Adipocyte (in vitro differentiated cells): ENCODE measurements at regions not wholly inside any gene's neighbourhood (a gene's known extent, or its start where the extent isn't known, plus 50 kb on each side); places are given as distances from the start of the nearest gene placed in this dataset.

ENCODE experiments used
- DNase-seq: peaks from one replicate; pipeline ENCODE4 v3.0.0-alpha.2; 2015; ENCODE audit warnings: low read depth
- H3K27me3 ChIP-seq: replicated peaks from 2 replicates; pipeline ENCODE4 v1.7.0; 2013; ENCODE audit warnings: mild to moderate bottlenecking, low read length, moderate library complexity; ENCODE audit not compliant: control insufficient read depth, insufficient read depth
- H3K36me3 ChIP-seq: 2 replicates; pipeline ENCODE4 v1.7.0; 2013; ENCODE audit warnings: low read length, mild to moderate bottlenecking, moderate library complexity; ENCODE audit not compliant: control insufficient read depth, insufficient read depth, severe bottlenecking
- H3K4me1 ChIP-seq: 2 replicates; pipeline ENCODE4 v1.7.0; 2013; ENCODE audit warnings: mild to moderate bottlenecking, low read length, moderate library complexity; ENCODE audit not compliant: control insufficient read depth, insufficient read depth
- H3K4me3 ChIP-seq: 2 replicates; pipeline ENCODE4 v1.7.0; 2013; ENCODE audit warnings: mild to moderate bottlenecking, low read length, moderate library complexity
- H3K9ac ChIP-seq: 2 replicates; pipeline ENCODE4 v1.7.0; 2013; ENCODE audit warnings: mild to moderate bottlenecking, low read length, moderate library complexity
- H3K9me3 ChIP-seq: 2 replicates; pipeline ENCODE4 v1.7.0; 2013; ENCODE audit warnings: mild to moderate bottlenecking, low read length, moderate library complexity; ENCODE audit not compliant: control insufficient read depth

GRCh38 chrX:4881277-4881676, 1167.8 kb upstream of the PRKX start:
- DNase-seq, result no peak
- Histone ChIP-seq H3K27me3 (no peaks in the 10 kb centered on the region), H3K9ac (no peak overlapping the region), H3K4me3 (no peak overlapping the region), H3K36me3 (no peaks in the 10 kb centered on the region), H3K9me3 (peaks cover 4% of the 10 kb centered on the region), H3K4me1 (no peaks in the 10 kb centered on the region)

GRCh38 chrX:4878640-4879039, 1165.2 kb upstream of the PRKX start:
- Histone ChIP-seq H3K27me3 (no peaks in the 10 kb centered on the region), H3K4me3 (no peak overlapping the region), H3K9me3 (peaks cover 4% of the 10 kb centered on the region), H3K36me3 (no peaks in the 10 kb centered on the region), H3K4me1 (no peaks in the 10 kb centered on the region), H3K9ac (no peak overlapping the region)
- DNase-seq, result no peak

GRCh38 chrX:4876268-4876667, 1162.8 kb upstream of the PRKX start:
- no peaks in the 10 kb centered on the region for H3K27me3 ChIP-seq
- no peak overlapping the region for H3K4me3 ChIP-seq
- DNase-seq, result no peak
- no peak overlapping the region for H3K9ac ChIP-seq
- H3K9me3 ChIP-seq, result peaks cover 4% of the 10 kb centered on the region
- H3K4me1 ChIP-seq, result no peaks in the 10 kb centered on the region
- H3K36me3 ChIP-seq, result no peaks in the 10 kb centered on the region

GRCh38 chrX:4851534-4851933, 1138.1 kb upstream of the PRKX start:
- no peaks in the 10 kb centered on the region for H3K27me3 ChIP-seq

GRCh38 chrX:4850312-4850711, 1136.9 kb upstream of the PRKX start:
- Histone ChIP-seq H3K9me3 (peaks cover 4% of the 10 kb centered on the region), H3K4me1 (no peaks in the 10 kb centered on the region), H3K9ac (no peak overlapping the region), H3K36me3 (no peaks in the 10 kb centered on the region), H3K27me3 (no peaks in the 10 kb centered on the region), H3K4me3 (no peak overlapping the region)
- no peak for DNase-seq

More at GRCh38 chrX:4851534-4851933, 1138.1 kb upstream of the PRKX start:
- Histone ChIP-seq H3K4me1 (no peaks in the 10 kb centered on the region), H3K9ac (no peak overlapping the region), H3K9me3 (no peaks in the 10 kb centered on the region), H3K36me3 (no peaks in the 10 kb centered on the region), H3K4me3 (no peak overlapping the region)
- no peak for DNase-seq

GRCh38 chrX:4844376-4844775, 1130.9 kb upstream of the PRKX start:
- DNase-seq, result no peak
- Histone ChIP-seq H3K36me3 (no peaks in the 10 kb centered on the region), H3K4me1 (no peaks in the 10 kb centered on the region), H3K9ac (no peak overlapping the region), H3K9me3 (peaks cover 4% of the 10 kb centered on the region), H3K27me3 (no peaks in the 10 kb centered on the region), H3K4me3 (no peak overlapping the region)

- H3K4me3 ChIP-seq, result no peak overlapping the region
- DNase-seq, result peak; percentile 0
- peaks cover 2% of the 10 kb centered on the region for H3K9me3 ChIP-seq
- no peaks in the 10 kb centered on the region for H3K4me1 ChIP-seq
- no peak overlapping the region for H3K9ac ChIP-seq
- no peaks in the 10 kb centered on the region for H3K36me3 ChIP-seq
- H3K27me3 ChIP-seq, result no peaks in the 10 kb centered on the region
Observed at GRCh38 chrX:4841216-4841745, 1127.8 kb upstream of the PRKX start.

- no peaks in the 10 kb centered on the region for H3K27me3 ChIP-seq
- H3K4me1 ChIP-seq, result no peaks in the 10 kb centered on the region
- no peak overlapping the region for H3K9ac ChIP-seq
- no peak for DNase-seq
- H3K9me3 ChIP-seq, result no peaks in the 10 kb centered on the region
- H3K4me3 ChIP-seq, result no peak overlapping the region
- no peaks in the 10 kb centered on the region for H3K36me3 ChIP-seq
Observed at GRCh38 chrX:4831574-4831973, 1118.1 kb upstream of the PRKX start.

- H3K4me3 ChIP-seq, result no peak overlapping the region
- no peaks in the 10 kb centered on the region for H3K4me1 ChIP-seq
- H3K9ac ChIP-seq, result no peak overlapping the region
- H3K36me3 ChIP-seq, result no peaks in the 10 kb centered on the region
- H3K27me3 ChIP-seq, result no peaks in the 10 kb centered on the region
- no peak for DNase-seq
- no peaks in the 10 kb centered on the region for H3K9me3 ChIP-seq
Observed at GRCh38 chrX:4830880-4831557, 1117.6 kb upstream of the PRKX start.

GRCh38 chrX:4825550-4825949, 1112.1 kb upstream of the PRKX start:
- no peaks in the 10 kb centered on the region for H3K4me1 ChIP-seq
- no peak overlapping the region for H3K4me3 ChIP-seq
- no peaks in the 10 kb centered on the region for H3K36me3 ChIP-seq
- H3K27me3 ChIP-seq, result no peaks in the 10 kb centered on the region
- DNase-seq, result no peak
- no peaks in the 10 kb centered on the region for H3K9me3 ChIP-seq
- H3K9ac ChIP-seq, result no peak overlapping the region

GRCh38 chrX:4809571-4809970, 1096.1 kb upstream of the PRKX start:
- no peaks in the 10 kb centered on the region for H3K27me3 ChIP-seq
- no peak overlapping the region for H3K4me3 ChIP-seq
- no peaks in the 10 kb centered on the region for H3K36me3 ChIP-seq
- H3K9ac ChIP-seq, result no peak overlapping the region
- H3K4me1 ChIP-seq, result no peaks in the 10 kb centered on the region
- no peaks in the 10 kb centered on the region for H3K9me3 ChIP-seq
- DNase-seq, result no peak

- no peaks in the 10 kb centered on the region for H3K36me3 ChIP-seq
- H3K9ac ChIP-seq, result no peak overlapping the region
- no peak for DNase-seq
- no peaks in the 10 kb centered on the region for H3K4me1 ChIP-seq
- no peaks in the 10 kb centered on the region for H3K27me3 ChIP-seq
- H3K4me3 ChIP-seq, result no peak overlapping the region
- no peaks in the 10 kb centered on the region for H3K9me3 ChIP-seq
Observed at GRCh38 chrX:4805502-4805901, 1092.1 kb upstream of the PRKX start.
